ENCODE measurements at regions not wholly inside any gene's neighbourhood (a gene's known extent, or its start where the extent isn't known, plus 50 kb on each side); places are given as distances from the start of the nearest gene placed in this dataset.
A peak's percentile ranks its signal among the peaks of the same experiment; 100 is the strongest.

DNA sequence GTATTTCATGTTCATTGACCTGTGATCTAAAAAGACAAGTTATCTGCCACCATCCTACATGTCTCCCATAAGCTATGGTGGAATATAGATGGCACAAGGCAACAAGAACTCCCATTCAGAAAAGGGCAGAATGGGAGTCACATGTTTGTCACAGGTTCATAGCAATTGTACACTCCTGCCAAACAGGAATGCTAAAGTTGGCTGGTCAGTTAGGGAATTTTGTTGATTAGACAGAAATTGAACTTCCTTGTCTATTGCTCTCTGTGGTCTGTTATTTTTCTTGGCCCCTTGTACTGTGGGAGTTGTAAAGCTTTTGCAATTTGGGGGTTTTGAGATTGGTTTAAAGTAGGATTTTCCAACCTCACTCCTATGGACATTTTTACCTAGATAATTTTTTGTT, 101.7 kb upstream of the SOD3 start:
- no peak overlapping the region for H3K27ac ChIP-seq
- no peaks in the 10 kb centered on the region for H3K27me3 ChIP-seq
- intact Hi-C loops (cut with DNase I; ENCODE audit: low total_unique reads), result loop anchor here (5.0 kb wide), 1 partner anchor 206 kb away; no protein-coding TSS in a partner anchor

DNA sequence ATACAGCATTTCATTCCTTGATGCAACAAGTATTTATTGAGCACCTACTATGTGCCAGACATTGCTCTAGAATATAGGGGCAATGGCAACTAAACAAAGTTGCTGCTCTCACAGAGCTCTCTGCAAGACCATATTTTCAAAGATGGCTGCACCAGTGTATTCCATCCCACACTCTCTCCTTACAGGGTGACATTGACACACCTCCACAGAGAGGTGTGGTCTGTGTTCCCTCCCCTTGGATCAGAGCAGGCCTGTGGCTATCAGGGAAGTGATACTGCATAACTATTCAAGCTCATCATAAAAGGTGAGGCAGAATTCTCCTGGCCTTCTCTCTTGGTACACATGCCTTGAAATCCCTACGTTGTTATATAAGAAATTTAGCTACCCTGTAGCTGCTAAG, 95.3 kb upstream of the SOD3 start:
- WGBS, 5 donors, result 84 to 95% (median 92%) methylated on average over 1 of the region's 1 CpG
- no peaks in the 10 kb centered on the region for H3K27me3 ChIP-seq
- H3K4me1 ChIP-seq, result no peaks in the 10 kb centered on the region
- no peak for DNase-seq
- TF ChIP-seq EP300 (IDR thresholded peaks at IDR 0.05) (no peak), POLR2A (IDR thresholded peaks at IDR 0.05) (no peak)
- TF ChIP-seq, protein P1, sequence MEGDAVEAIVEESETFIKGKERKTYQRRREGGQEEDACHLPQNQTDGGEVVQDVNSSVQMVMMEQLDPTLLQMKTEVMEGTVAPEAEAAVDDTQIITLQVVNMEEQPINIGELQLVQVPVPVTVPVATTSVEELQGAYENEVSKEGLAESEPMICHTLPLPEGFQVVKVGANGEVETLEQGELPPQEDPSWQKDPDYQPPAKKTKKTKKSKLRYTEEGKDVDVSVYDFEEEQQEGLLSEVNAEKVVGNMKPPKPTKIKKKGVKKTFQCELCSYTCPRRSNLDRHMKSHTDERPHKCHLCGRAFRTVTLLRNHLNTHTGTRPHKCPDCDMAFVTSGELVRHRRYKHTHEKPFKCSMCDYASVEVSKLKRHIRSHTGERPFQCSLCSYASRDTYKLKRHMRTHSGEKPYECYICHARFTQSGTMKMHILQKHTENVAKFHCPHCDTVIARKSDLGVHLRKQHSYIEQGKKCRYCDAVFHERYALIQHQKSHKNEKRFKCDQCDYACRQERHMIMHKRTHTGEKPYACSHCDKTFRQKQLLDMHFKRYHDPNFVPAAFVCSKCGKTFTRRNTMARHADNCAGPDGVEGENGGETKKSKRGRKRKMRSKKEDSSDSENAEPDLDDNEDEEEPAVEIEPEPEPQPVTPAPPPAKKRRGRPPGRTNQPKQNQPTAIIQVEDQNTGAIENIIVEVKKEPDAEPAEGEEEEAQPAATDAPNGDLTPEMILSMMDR (IDR thresholded peaks at IDR 0.05), result no peak
- intact Hi-C loops (cut with DNase I; ENCODE audit: low total_unique reads), result no loop called here
- no peaks in the 10 kb centered on the region for H3K9me3 ChIP-seq
- H3K4me3 ChIP-seq, result no peak overlapping the region
- no peak overlapping the region for H3K27ac ChIP-seq
- H3K36me3 ChIP-seq, result no peaks in the 10 kb centered on the region

More for the DNA sequence above, 101.7 kb upstream of the SOD3 start:
- TF ChIP-seq, protein P1 (IDR thresholded peaks at IDR 0.05), result no peak
- TF ChIP-seq POLR2A (IDR thresholded peaks at IDR 0.05) (no peak), EP300 (IDR thresholded peaks at IDR 0.05) (no peak), POLR2AphosphoS5 (IDR thresholded peaks at IDR 0.05) (no peak)
- no peaks in the 10 kb centered on the region for H3K36me3 ChIP-seq
- peaks cover 0 to 7% (median 5%) of the 10 kb centered on the region in 4 donors for H3K9me3 ChIP-seq
- H3K4me1 ChIP-seq, result no peaks in the 10 kb centered on the region
- no peak for DNase-seq
- H3K4me3 ChIP-seq, result no peak overlapping the region

DNA sequence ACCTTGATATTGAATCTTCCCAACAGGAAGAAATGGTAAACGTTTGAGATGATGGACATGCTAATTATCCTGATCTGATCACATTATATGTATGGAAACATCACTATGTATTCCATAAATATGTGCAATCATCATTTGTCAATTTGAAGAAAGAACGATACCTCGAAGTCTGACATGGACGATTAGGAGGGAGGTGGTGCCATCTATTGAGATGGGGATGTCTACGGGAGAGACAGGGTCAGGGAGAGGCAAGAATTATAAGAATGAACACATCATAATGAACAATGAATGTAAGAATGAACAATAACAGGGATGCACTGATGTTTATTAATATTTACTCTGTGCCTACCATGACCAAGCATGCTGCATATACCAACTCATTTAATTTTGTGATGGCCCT, 93.7 kb upstream of the SOD3 start:
- no peak for TF ChIP-seq EP300 (IDR thresholded peaks at IDR 0.05)
- no peak for TF ChIP-seq POLR2A (IDR thresholded peaks at IDR 0.05)
- TF ChIP-seq, protein P1 (IDR thresholded peaks at IDR 0.05), result no peak
- no peak for TF ChIP-seq POLR2AphosphoS5 (IDR thresholded peaks at IDR 0.05)
- H3K4me1 ChIP-seq, result no peaks in the 10 kb centered on the region
- no peaks in the 10 kb centered on the region for H3K9me3 ChIP-seq
- H3K27ac ChIP-seq, result no peak overlapping the region
- H3K27me3 ChIP-seq, result no peaks in the 10 kb centered on the region
- no peak for DNase-seq
- H3K4me3 ChIP-seq, result no peak overlapping the region
- intact Hi-C loops (cut with DNase I; ENCODE audit: low total_unique reads), result no loop called here
- no peaks in the 10 kb centered on the region for H3K36me3 ChIP-seq
- 77 to 84% (median 82%) methylated on average over 5 of the region's 5 CpGs for WGBS, 5 donors

DNA sequence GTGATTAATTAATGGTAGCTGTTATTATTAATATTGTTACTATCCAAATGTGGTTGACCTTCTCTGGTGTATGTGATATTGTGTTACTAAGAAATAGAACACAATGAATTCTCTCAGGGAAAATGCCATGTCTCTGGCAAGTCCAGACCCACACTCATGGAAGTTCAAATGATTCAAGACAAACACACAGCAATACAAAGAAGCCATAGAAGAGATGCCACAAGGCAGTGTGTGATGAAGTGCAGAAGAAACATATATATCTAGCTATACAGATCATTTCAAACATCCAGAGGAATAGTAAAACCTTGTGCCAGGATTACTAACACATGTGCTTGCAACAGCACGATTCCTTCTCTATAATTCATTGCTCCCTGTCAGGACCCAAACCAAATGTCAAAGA, 93.1 kb upstream of the SOD3 start:
- WGBS, 5 donors, result 52 to 65% (median 59%) methylated on average over 1 of the region's 1 CpG
- intact Hi-C loops (cut with DNase I; ENCODE audit: low total_unique reads), result no loop called here
- Histone ChIP-seq H3K27ac (no peak overlapping the region), H3K4me3 (no peak overlapping the region), H3K9me3 (no peaks in the 10 kb centered on the region), H3K36me3 (no peaks in the 10 kb centered on the region), H3K4me1 (no peaks in the 10 kb centered on the region), H3K27me3 (no peaks in the 10 kb centered on the region)
- DNase-seq, result peak in 1 of 2 donors; percentile 16
- TF ChIP-seq, protein P1 (IDR thresholded peaks at IDR 0.05), result no peak
- TF ChIP-seq EP300 (IDR thresholded peaks at IDR 0.05) (no peak), POLR2A (IDR thresholded peaks at IDR 0.05) (no peak), POLR2AphosphoS5 (IDR thresholded peaks at IDR 0.05) (no peak)
